ENCODE measurements at regions not wholly inside any gene's neighbourhood (a gene's known extent, or its start where the extent isn't known, plus 50 kb on each side); places are given as distances from the start of the nearest gene placed in this dataset.

DNA sequence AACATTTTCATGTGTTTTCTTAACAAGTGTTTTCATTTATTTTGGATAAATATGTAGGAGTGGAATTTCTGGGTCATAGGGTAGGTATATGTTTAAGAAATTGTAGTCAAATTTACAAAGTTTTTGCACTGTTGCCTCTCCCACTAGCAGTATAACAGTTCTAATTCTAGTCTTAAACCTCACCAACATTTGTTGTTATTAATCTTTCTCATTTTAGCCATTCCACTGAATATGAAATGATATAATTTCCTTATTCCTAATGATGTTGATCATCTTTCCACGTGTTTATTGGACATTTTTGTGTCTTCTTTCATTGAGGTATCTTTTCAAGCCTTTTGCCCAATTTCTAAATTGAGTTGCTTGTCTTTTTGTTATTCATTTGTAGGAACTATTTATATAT is 62.0 kb downstream of the C11orf91 start:
- Mint-ChIP-seq H3K9me3 (no peaks in the 10 kb centered on the region; a peak in 1 of 5 replicates), H3K36me3 (ENCODE audit: insufficient read depth in 1 of 3, low read depth in 3 of 3) (peaks cover 0 to 4% (median 0%) of the 10 kb centered on the region in 3 experiments; a peak in 1 of 7 replicates), H3K27ac (no peak overlapping the region), H3K4me1 (peaks cover 6 to 7% of the 10 kb centered on the region in 2 experiments), H3K4me3 (no peak overlapping the region), H3K27me3 (ENCODE audit: low read depth) (no peaks in the 10 kb centered on the region; the same call in 1 of the 2 replicates)
- Histone ChIP-seq H2BK120ac (ENCODE audit: low read depth, low read length, poor library complexity, severe bottlenecking) (no peak overlapping the region), H3K9ac (ENCODE audit: extremely low read depth, insufficient read length, low read length) (no peak overlapping the region), H3K23me2 (ENCODE audit: insufficient read length, low read depth, low read length, poor library complexity, severe bottlenecking) (no peaks in the 10 kb centered on the region), H3K23ac (ENCODE audit: insufficient read length, low read depth, low read length) (no peak overlapping the region), H2BK5ac (ENCODE audit: insufficient read length, low read length) (no peak overlapping the region), H3K9me3 (ENCODE audit: control insufficient read depth, low read depth, low read length) (no peaks in the 10 kb centered on the region), H3K79me2 (ENCODE audit: insufficient read depth, low read length) (no peaks in the 10 kb centered on the region), H3K18ac (ENCODE audit: insufficient read length, low read depth, low read length) (no peak overlapping the region), H4K5ac (ENCODE audit: insufficient read length, low read depth, low read length) (no peak overlapping the region), H3K14ac (ENCODE audit: insufficient read depth, low read length) (no peak overlapping the region), H2BK20ac (ENCODE audit: low read depth, low read length, poor library complexity, severe bottlenecking) (no peak overlapping the region), H3K27ac (ENCODE audit: insufficient read length, low read depth, low read length) (no peak overlapping the region), H2BK15ac (ENCODE audit: low read depth, low read length) (no peak overlapping the region), H3K4me1 (ENCODE audit: insufficient read depth, low read length) (no peaks in the 10 kb centered on the region), H3K27me3 (ENCODE audit: insufficient read depth, low read length) (no peaks in the 10 kb centered on the region), H3K4ac (ENCODE audit: low read depth, low read length) (no peak overlapping the region), H4K91ac (ENCODE audit: insufficient read length, low read depth, low read length) (no peak overlapping the region), H4K20me1 (ENCODE audit: control insufficient read depth, insufficient read depth, insufficient read length) (no peaks in the 10 kb centered on the region), H2AK5ac (ENCODE audit: insufficient read length, low read length) (no peak overlapping the region), H3T11ph (ENCODE audit: low read length) (no peak overlapping the region), H3K56ac (ENCODE audit: insufficient read length, low read depth, low read length) (no peak overlapping the region), H2BK12ac (ENCODE audit: insufficient read length, low read depth, low read length) (no peak overlapping the region), H3K4me2 (ENCODE audit: insufficient read depth, insufficient read length, low read length) (no peak overlapping the region), H4K8ac (replicated peaks; ENCODE audit: insufficient read length, low read depth, low read length) (no peak overlapping the region), H2AFZ (ENCODE audit: low read length) (no peak overlapping the region), H3K79me1 (ENCODE audit: insufficient read depth, low read depth, low read length, poor library complexity, severe bottlenecking) (no peaks in the 10 kb centered on the region)
- DNase-seq = no peak
- WGBS (ENCODE audit: extremely low coverage, insufficient read length, low lambda C conversion rate) = no CpG with 5 or more reads among the region's 1 CpG
- TF ChIP-seq, protein P1, sequence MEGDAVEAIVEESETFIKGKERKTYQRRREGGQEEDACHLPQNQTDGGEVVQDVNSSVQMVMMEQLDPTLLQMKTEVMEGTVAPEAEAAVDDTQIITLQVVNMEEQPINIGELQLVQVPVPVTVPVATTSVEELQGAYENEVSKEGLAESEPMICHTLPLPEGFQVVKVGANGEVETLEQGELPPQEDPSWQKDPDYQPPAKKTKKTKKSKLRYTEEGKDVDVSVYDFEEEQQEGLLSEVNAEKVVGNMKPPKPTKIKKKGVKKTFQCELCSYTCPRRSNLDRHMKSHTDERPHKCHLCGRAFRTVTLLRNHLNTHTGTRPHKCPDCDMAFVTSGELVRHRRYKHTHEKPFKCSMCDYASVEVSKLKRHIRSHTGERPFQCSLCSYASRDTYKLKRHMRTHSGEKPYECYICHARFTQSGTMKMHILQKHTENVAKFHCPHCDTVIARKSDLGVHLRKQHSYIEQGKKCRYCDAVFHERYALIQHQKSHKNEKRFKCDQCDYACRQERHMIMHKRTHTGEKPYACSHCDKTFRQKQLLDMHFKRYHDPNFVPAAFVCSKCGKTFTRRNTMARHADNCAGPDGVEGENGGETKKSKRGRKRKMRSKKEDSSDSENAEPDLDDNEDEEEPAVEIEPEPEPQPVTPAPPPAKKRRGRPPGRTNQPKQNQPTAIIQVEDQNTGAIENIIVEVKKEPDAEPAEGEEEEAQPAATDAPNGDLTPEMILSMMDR (conservative IDR thresholded peaks at IDR 0.05) = no peak
